Activated CD8-positive, alpha-beta memory T cell treated with anti-CD3 and anti-CD28 coated beads, Interleukin-2, amount 10 ng/mL, durations not matched to agents 7 days and 5 days (primary cell): ENCODE measurements at regions not wholly inside any gene's neighbourhood (a gene's known extent, or its start where the extent isn't known, plus 50 kb on each side); places are given as distances from the start of the nearest gene placed in this dataset.
"Not testable (repeated sequence)": the region's sequence is repeated elsewhere in the genome, so short reads cannot be mapped to it uniquely, and the experiment has no call there.

ENCODE experiments used
- ATAC-seq: fragments of 150-1000 bp; cut with Tn5 transposase; one replicate; pipeline ENCODE4 v1.10.0; 2021; ENCODE audit warnings: moderate library complexity
- CTCF ChIA-PET: fragments of 350-600 bp; sonication (Branson Sonifier 250); formaldehyde crosslinking; loops from one replicate; lab custom pipeline; 2021; ENCODE audit warnings: antibody characterized with exemption; lab: Charles Lee
- DNase-seq: peaks from one replicate; pipeline ENCODE4 v3.0.0-alpha.2; 2020
- H3K27ac Mint-ChIP-seq: one replicate; pipeline ENCODE4 v1.8.0; 2021; ENCODE audit warnings: mild to moderate bottlenecking, mixed read lengths
- H3K27me3 Mint-ChIP-seq: one replicate; pipeline ENCODE4 v1.8.0; 2021; ENCODE audit warnings: mixed read lengths
- H3K36me3 Mint-ChIP-seq: one replicate; pipeline ENCODE4 v1.8.0; 2021; ENCODE audit warnings: mild to moderate bottlenecking, mixed read lengths
- H3K4me1 Mint-ChIP-seq: one replicate; pipeline ENCODE4 v1.8.0; 2021; ENCODE audit warnings: mixed read lengths
- H3K4me3 Mint-ChIP-seq: one replicate; pipeline ENCODE4 v1.8.0; 2021; ENCODE audit warnings: mild to moderate bottlenecking, moderate library complexity, mixed read lengths
- H3K9me3 Mint-ChIP-seq: one replicate; pipeline ENCODE4 v1.8.0; 2022; ENCODE audit warnings: low read depth, mixed read lengths

DNA sequence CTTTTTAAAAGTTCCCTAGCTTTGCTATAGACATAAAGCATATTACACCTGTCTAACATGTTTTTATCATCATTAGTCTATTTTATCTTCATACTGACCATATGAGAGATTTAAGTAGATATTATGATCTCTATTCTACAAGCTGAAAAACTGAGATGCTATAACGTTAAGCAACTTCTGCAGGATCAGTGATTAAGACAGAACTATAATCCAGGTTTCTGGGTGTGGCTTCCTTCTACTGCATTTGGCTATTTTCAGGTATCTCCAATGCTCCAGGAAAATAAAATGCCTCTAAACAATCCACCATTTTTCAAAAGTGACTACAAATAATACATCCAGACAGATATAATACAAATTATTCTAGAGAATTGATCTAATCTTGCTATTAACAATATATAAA lies 53.4 kb downstream of the RGS2 start:
- Mint-ChIP-seq H3K4me1 (peaks cover 5% of the 10 kb centered on the region), H3K36me3 (no peaks in the 10 kb centered on the region), H3K27ac (no peak overlapping the region), H3K27me3 (no peaks in the 10 kb centered on the region), H3K4me3 (no peak overlapping the region), H3K9me3 (no peaks in the 10 kb centered on the region)
- DNase-seq (no peak), ATAC-seq (no peak)
- CTCF ChIA-PET: interaction anchor here (1.1 kb wide), 1 partner anchor 55 kb away, joined by 4 read pairs; no protein-coding TSS in a partner anchor

DNA sequence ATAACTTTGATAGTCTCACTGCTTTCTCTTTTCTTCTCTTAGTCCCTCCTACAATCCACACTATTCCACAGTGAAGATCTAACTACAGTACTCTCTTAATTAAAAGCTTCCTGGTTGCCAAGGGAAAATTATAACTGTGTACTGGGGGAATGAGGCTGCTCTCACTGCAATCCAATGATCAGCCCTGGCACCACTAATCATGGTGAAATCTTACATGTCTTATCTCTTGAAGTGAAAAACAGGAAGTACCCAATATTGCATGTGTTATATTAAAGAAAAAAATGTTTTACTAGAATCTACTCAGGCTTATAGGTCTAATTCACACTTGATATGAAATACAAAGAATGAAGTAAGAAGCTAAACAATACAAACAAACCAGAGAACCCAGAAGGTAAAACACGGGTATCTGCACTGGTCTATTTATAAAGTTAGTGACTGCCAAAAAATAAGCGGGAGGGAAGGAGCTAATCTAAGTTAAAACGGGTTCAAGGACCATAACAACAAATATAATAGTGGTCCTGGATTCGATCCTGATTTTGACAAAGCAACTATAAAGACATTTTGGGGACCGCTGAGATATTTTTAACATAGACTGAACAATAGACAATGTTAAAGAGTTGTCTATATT lies 57.5 kb downstream of the RGS2 start:
- H3K27ac Mint-ChIP-seq: no peak overlapping the region
- ATAC-seq (no peak), DNase-seq (no peak)
- H3K9me3 Mint-ChIP-seq: no peaks in the 10 kb centered on the region
- CTCF ChIA-PET: no interaction called here
- H3K27me3 Mint-ChIP-seq: no peaks in the 10 kb centered on the region
- no peaks in the 10 kb centered on the region for H3K4me1 Mint-ChIP-seq
- H3K4me3 Mint-ChIP-seq: no peak overlapping the region
- no peaks in the 10 kb centered on the region for H3K36me3 Mint-ChIP-seq

DNA sequence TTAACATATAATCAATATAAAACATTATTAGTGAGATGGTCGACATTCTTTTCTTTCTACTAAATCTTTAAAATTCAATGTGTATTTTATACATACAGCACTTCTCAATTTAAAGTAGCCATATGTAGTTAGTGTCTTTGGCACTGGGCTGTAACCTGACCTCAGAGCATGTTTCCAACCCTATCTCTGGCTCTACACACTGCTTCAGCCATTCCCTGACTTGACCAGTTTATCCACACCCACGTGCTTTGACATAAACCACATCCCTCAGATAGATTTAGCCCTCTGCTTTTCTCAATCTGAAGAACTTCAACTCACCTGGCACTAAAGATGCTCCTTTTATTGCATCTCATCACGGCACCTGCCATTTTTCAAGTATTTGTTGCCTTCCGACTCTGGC lies 58.3 kb downstream of the RGS2 start:
- CTCF ChIA-PET: no interaction called here
- H3K36me3 Mint-ChIP-seq: no peaks in the 10 kb centered on the region
- H3K27me3 Mint-ChIP-seq: peaks cover 3% of the 10 kb centered on the region
- H3K4me3 Mint-ChIP-seq: no peak overlapping the region
- ATAC-seq: no peak
- H3K4me1 Mint-ChIP-seq: no peaks in the 10 kb centered on the region
- peaks cover 5% of the 10 kb centered on the region for H3K9me3 Mint-ChIP-seq
- DNase-seq: no peak
- H3K27ac Mint-ChIP-seq: no peak overlapping the region

DNA sequence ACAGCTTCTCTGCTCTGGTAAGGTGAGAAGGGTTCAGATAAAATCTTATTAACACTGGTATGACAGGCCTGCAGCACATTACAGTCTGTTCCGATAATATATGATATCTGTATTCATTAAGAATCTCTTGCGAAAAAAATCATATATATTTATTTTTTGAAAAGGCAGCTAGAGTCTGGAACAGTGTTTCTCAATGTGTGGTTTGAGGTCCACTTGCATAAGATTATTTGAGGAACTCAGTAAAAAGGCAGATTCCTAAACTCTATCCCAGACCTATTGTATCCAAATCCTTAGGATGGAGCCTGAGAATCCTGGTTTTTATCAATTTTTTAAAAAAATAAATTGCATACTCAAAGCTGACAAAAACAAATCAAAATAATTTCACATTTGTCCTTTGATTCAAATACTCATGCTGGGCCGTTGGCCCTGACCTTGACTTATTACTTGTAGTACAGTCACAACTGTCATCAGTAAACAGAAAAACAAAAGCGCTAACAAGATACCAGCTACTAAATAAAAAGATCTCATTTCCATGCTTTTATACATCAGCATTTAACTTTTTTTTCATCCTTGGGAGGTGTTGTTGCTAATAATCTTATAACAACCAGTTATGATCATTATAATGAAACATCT lies 60.6 kb downstream of the RGS2 start:
- CTCF ChIA-PET: no interaction called here
- peaks cover 5% of the 10 kb centered on the region for H3K9me3 Mint-ChIP-seq
- no peak overlapping the region for H3K4me3 Mint-ChIP-seq
- DNase-seq (no peak), ATAC-seq (no peak)
- no peaks in the 10 kb centered on the region for H3K4me1 Mint-ChIP-seq
- H3K27me3 Mint-ChIP-seq: peaks cover 6% of the 10 kb centered on the region
- H3K27ac Mint-ChIP-seq: no peak overlapping the region
- no peaks in the 10 kb centered on the region for H3K36me3 Mint-ChIP-seq

DNA sequence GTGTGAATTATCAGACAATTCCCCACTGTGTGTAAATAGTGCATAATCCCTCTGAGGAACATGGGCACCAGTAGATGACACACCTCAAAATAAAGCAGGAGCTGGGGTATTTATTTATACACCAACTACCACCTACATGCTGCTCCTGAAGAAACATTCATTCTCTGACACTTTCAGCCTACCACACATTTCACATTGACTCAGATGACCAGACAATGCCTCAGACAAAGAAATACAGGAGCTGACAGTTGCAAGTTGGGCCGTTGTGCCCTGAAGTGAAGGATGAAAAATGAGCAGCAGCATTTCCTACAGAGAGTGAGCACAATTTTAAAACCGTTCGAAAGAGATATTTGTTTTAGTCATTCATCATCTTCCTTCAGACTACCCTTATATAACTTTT lies 63.2 kb downstream of the RGS2 start:
- CTCF ChIA-PET: no interaction called here
- H3K27ac Mint-ChIP-seq: no peak overlapping the region
- ATAC-seq: no peak
- H3K9me3 Mint-ChIP-seq: peaks cover 5% of the 10 kb centered on the region
- DNase-seq: no peak
- H3K27me3 Mint-ChIP-seq: peaks cover 9% of the 10 kb centered on the region
- no peaks in the 10 kb centered on the region for H3K4me1 Mint-ChIP-seq
- H3K36me3 Mint-ChIP-seq: no peaks in the 10 kb centered on the region
- H3K4me3 Mint-ChIP-seq: no peak overlapping the region

DNA sequence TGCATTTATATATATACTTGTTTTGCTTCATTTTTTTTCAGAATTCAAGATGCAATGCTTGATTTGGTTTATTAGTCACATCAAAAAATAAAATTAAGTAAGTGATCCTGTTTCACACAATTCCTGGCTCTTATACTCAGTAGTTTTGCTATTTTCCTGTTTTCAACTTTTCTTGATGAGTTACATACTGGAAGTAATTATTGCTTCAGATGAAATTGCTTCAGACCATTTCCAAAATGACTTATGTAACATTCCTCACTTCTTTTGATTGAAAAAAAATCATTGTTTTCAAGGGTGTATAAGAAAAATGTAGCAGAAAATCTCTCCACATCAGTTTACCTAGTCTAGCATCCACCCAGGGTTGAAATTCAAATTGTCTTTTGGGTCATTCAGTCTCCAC lies 65.0 kb downstream of the RGS2 start:
- H3K36me3 Mint-ChIP-seq: no peaks in the 10 kb centered on the region
- H3K27me3 Mint-ChIP-seq: peaks cover 9% of the 10 kb centered on the region
- H3K27ac Mint-ChIP-seq: no peak overlapping the region
- H3K4me3 Mint-ChIP-seq: no peak overlapping the region
- CTCF ChIA-PET: no interaction called here
- H3K9me3 Mint-ChIP-seq: peaks cover 5% of the 10 kb centered on the region
- ATAC-seq (no peak), DNase-seq (no peak)
- H3K4me1 Mint-ChIP-seq: peaks cover 2% of the 10 kb centered on the region

DNA sequence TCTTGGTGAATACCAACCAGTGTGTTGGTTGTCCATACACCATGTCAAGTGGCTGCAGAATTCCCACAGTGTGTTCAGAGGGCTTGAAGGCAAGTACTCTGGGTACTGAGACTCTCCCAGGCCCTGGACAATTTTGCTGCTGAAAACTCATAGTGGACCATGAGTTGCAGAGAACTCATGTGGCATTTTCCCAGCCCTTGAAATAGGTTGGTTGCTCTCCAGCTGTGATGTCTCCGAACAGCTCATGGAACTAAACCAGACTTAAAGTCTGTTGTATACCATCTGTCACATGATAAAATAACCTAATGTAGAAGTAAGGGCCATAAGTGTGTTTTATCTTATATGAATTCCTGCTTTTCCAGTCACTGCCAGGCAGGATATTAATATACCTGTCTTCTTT lies 67.8 kb downstream of the RGS2 start:
- H3K9me3 Mint-ChIP-seq: peaks cover 2% of the 10 kb centered on the region
- peaks cover 6% of the 10 kb centered on the region for H3K27me3 Mint-ChIP-seq
- DNase-seq (no peak), ATAC-seq (no peak)
- CTCF ChIA-PET: no interaction called here
- H3K4me1 Mint-ChIP-seq: peaks cover 2% of the 10 kb centered on the region
- no peak overlapping the region for H3K4me3 Mint-ChIP-seq
- no peak overlapping the region for H3K27ac Mint-ChIP-seq
- no peaks in the 10 kb centered on the region for H3K36me3 Mint-ChIP-seq

DNA sequence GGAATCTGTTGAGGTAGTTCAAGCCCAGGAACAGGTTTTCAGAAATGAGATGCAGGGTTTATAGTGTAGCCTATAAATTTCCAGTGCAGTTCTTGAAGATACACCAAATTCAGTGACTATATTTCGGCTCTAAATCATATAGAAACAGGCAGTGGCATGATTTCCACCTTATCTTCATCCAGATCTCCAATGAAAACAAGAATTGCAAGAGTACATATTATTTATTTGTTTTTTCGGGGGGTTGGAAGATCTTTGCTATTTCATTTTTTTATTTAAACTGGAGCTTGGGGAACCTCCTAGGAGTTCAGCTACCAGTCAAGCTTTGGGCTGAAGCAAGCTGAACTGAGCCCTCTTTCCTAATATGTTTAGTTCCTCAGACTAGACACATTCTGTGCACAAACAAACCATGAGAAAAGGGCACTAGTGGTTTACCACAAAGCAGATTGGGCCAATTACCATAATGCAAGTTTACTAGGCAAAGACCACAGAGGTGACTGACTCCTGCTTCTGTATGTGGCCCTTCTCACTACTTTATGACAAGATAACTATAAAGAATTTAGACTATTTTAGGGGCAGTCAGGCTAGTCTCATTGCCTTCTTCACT lies 68.5 kb downstream of the RGS2 start:
- CTCF ChIA-PET: no interaction called here
- no peak overlapping the region for H3K27ac Mint-ChIP-seq
- ATAC-seq: no peak
- no peak for DNase-seq
- no peak overlapping the region for H3K4me3 Mint-ChIP-seq
- H3K27me3 Mint-ChIP-seq: peaks cover 6% of the 10 kb centered on the region
- H3K36me3 Mint-ChIP-seq: no peaks in the 10 kb centered on the region
- H3K9me3 Mint-ChIP-seq: no peaks in the 10 kb centered on the region
- H3K4me1 Mint-ChIP-seq: peaks cover 2% of the 10 kb centered on the region

- no peak for ATAC-seq
- Mint-ChIP-seq H3K36me3 (no peaks in the 10 kb centered on the region), H3K9me3 (no peaks in the 10 kb centered on the region), H3K4me1 (peaks cover 2% of the 10 kb centered on the region), H3K27ac (no peak overlapping the region), H3K27me3 (peaks cover 6% of the 10 kb centered on the region), H3K4me3 (no peak overlapping the region)
- no peak for DNase-seq
- CTCF ChIA-PET: no interaction called here
Measured at GRCh38 chr1:192878249-192878648, 69.4 kb downstream of the RGS2 start.

DNA sequence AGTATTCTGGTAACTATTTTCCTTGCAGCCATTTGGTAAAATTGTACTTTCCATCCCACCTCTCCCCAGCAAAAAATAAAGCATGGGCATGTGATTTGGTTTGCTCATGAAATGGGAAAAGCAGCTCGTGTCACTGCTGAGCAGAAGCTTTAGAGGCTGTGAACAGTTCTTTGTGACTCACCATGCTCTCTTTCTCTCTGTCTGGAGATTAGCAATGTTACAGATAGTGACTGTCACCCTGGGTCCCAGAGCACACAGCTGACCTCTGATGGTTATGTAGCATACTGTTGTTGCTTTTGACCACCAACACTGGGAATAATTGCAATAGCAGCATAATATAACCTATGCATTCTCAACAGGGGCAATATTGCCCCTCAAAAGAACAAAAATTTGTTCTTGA lies 70.6 kb downstream of the RGS2 start:
- Mint-ChIP-seq H3K27ac (no peak overlapping the region), H3K27me3 (peaks cover 3% of the 10 kb centered on the region), H3K4me3 (no peak overlapping the region), H3K9me3 (no peaks in the 10 kb centered on the region), H3K36me3 (no peaks in the 10 kb centered on the region), H3K4me1 (peaks cover 2% of the 10 kb centered on the region)
- CTCF ChIA-PET: no interaction called here
- ATAC-seq: no peak
- no peak for DNase-seq

DNA sequence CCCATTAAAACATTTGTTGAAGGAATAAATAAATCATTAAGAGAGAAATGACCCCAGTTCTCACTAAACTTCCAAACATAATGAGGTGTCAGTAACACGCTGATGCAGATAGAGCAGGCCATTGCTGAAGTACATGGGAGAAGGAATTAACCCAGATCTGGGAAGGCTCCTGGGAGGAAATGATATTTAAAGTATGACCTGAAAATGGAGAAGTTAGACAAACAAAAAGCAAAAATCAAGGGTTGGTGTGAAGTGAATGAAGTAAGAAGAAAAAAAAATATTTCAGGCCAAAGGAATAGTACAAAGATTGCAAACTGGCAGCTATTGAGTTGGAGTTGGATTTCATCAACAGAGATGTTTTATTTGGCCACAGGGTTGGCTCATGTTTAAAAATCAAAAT lies 71.4 kb downstream of the RGS2 start:
- H3K36me3 Mint-ChIP-seq: no peaks in the 10 kb centered on the region
- ATAC-seq: no peak
- H3K27me3 Mint-ChIP-seq: no peaks in the 10 kb centered on the region
- no peak overlapping the region for H3K27ac Mint-ChIP-seq
- H3K4me1 Mint-ChIP-seq: peaks cover 2% of the 10 kb centered on the region
- no peak overlapping the region for H3K4me3 Mint-ChIP-seq
- no peaks in the 10 kb centered on the region for H3K9me3 Mint-ChIP-seq
- CTCF ChIA-PET: no interaction called here
- DNase-seq: no peak

DNA sequence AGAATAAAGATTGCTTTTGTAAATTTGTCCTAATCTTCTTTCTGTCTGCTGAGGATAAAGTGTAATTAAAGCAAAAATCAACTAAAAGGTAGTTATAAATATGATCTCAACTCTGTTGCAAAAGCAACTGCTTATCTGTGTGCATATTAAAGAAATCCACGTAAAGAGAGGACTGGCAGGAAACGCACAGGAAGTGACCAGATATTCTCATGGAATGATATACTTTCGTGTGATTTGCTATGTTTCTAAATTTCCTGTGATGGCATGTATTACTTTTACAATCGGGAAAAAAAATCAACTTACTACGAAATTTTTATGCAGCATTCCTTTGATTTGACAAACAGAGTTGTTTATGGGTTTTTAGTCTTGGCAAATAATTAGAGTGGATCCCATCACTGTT lies 75.4 kb downstream of the RGS2 start:
- Mint-ChIP-seq H3K4me3 (no peak overlapping the region), H3K27ac (no peak overlapping the region), H3K36me3 (no peaks in the 10 kb centered on the region), H3K4me1 (no peaks in the 10 kb centered on the region), H3K9me3 (no peaks in the 10 kb centered on the region), H3K27me3 (no peaks in the 10 kb centered on the region)
- CTCF ChIA-PET: no interaction called here
- ATAC-seq: no peak
- no peak for DNase-seq

- DNase-seq, CTCF ChIA-PET, H3K27me3 Mint-ChIP-seq, H3K27ac Mint-ChIP-seq, H3K36me3 Mint-ChIP-seq, H3K4me3 Mint-ChIP-seq, H3K9me3 Mint-ChIP-seq, H3K4me1 Mint-ChIP-seq: not testable (repeated sequence)
- peak; percentile 23 for ATAC-seq
Measured at GRCh38 chr1:192885387-192885786, 76.5 kb downstream of the RGS2 start.

DNA sequence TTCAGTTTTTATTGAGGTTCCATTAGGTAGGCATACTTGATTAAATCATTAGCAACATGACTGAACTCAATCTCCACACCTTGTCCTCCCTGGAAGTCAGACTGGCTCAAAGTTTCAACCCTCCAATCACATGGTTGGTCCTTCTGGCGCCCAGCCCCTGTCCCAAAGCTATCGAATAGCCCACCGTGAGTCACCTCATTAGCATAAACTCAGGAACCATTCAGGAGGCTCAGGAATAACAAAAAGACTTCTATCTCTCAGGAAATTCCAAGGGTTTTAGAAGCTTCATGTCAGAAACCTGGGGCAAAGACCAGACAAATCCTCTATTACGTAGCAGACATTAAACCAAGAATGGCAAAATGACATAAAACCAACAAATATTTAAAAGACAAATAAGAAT lies 78.6 kb downstream of the RGS2 start:
- no peaks in the 10 kb centered on the region for H3K4me1 Mint-ChIP-seq
- CTCF ChIA-PET: no interaction called here

More for the DNA sequence above, 78.6 kb downstream of the RGS2 start:
- H3K27me3 Mint-ChIP-seq: no peaks in the 10 kb centered on the region
- H3K4me3 Mint-ChIP-seq: no peak overlapping the region
- H3K9me3 Mint-ChIP-seq: no peaks in the 10 kb centered on the region
- no peak overlapping the region for H3K27ac Mint-ChIP-seq
- ATAC-seq: no peak
- DNase-seq: no peak
- no peaks in the 10 kb centered on the region for H3K36me3 Mint-ChIP-seq
